ENCODE measurements at regions not wholly inside any gene's neighbourhood (a gene's known extent, or its start where the extent isn't known, plus 50 kb on each side); places are given as distances from the start of the nearest gene placed in this dataset.

GRCh38 chr3:25069970-25070369, 358.1 kb upstream of the RARB start:
- TF ChIP-seq, protein P1, sequence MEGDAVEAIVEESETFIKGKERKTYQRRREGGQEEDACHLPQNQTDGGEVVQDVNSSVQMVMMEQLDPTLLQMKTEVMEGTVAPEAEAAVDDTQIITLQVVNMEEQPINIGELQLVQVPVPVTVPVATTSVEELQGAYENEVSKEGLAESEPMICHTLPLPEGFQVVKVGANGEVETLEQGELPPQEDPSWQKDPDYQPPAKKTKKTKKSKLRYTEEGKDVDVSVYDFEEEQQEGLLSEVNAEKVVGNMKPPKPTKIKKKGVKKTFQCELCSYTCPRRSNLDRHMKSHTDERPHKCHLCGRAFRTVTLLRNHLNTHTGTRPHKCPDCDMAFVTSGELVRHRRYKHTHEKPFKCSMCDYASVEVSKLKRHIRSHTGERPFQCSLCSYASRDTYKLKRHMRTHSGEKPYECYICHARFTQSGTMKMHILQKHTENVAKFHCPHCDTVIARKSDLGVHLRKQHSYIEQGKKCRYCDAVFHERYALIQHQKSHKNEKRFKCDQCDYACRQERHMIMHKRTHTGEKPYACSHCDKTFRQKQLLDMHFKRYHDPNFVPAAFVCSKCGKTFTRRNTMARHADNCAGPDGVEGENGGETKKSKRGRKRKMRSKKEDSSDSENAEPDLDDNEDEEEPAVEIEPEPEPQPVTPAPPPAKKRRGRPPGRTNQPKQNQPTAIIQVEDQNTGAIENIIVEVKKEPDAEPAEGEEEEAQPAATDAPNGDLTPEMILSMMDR (IDR thresholded peaks at IDR 0.05): no peak
- DNase-seq: no peak
- no peaks in the 10 kb centered on the region for H3K4me1 Mint-ChIP-seq (ENCODE audit: low read depth)
- H3K4me3 Mint-ChIP-seq: no peak overlapping the region
- H3K9me3 Mint-ChIP-seq: peaks cover 24% of the 10 kb centered on the region
- no peaks in the 10 kb centered on the region for H3K36me3 Mint-ChIP-seq (ENCODE audit: low read depth)
- no peak overlapping the region for H3K27ac Mint-ChIP-seq
- no peaks in the 10 kb centered on the region; the same call in 1 of the 2 replicates for H3K27me3 Mint-ChIP-seq (ENCODE audit: insufficient read depth)

DNA sequence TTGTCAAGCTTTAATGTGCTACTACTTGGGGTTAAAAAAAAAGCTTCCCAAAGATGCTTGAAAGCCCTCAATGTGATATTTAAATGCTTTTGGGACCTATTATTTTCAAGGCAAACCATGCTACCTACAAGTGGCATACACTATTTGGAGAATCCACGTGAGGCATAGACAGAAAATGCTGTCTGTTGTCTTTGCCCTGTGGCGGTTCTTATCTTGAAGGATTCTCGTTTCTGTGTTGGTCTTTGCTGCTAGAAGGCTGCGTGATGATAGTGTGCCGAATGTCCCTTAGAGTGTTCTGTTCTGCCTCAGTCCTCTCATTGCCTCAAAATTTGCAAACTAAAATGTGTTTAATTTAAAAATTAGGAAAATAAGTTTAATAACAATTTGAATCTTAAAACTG, 356.2 kb upstream of the RARB start:
- Mint-ChIP-seq H3K27me3 (ENCODE audit: insufficient read depth) (no peaks in the 10 kb centered on the region; the same call in 1 of the 2 replicates), H3K9me3 (peaks cover 20% of the 10 kb centered on the region), H3K27ac (no peak overlapping the region), H3K36me3 (ENCODE audit: low read depth) (no peaks in the 10 kb centered on the region), H3K4me3 (no peak overlapping the region), H3K4me1 (ENCODE audit: low read depth) (no peaks in the 10 kb centered on the region)
- DNase-seq: no peak
- TF ChIP-seq, protein P1 (IDR thresholded peaks at IDR 0.05): no peak

DNA sequence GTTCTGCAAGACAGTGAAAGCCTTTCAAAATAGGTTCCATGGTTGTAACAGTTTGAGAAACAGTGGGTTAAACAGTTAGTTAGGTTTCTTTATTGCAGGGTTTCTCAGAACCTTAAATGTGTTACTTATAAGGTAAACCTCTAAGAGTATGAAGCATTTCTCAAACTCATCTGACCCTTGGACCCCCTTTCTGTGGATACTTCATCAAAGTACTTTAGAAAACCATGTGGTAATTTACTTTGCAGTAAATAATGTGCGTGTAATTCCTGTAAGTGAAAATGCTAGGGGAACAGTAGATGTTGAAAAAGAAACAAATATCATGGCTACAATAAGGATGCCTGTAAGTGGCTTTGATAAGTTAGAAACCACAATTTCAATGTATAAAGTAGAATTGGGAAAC, 354.6 kb upstream of the RARB start:
- H3K4me1 Mint-ChIP-seq (ENCODE audit: low read depth): no peaks in the 10 kb centered on the region
- no peak for DNase-seq
- H3K4me3 Mint-ChIP-seq: no peak overlapping the region
- H3K9me3 Mint-ChIP-seq: peaks cover 16% of the 10 kb centered on the region
- H3K27me3 Mint-ChIP-seq (ENCODE audit: insufficient read depth): no peaks in the 10 kb centered on the region; the same call in 1 of the 2 replicates
- TF ChIP-seq, protein P1 (IDR thresholded peaks at IDR 0.05): no peak
- H3K36me3 Mint-ChIP-seq (ENCODE audit: low read depth): no peaks in the 10 kb centered on the region
- H3K27ac Mint-ChIP-seq: no peak overlapping the region

- H3K4me1 Mint-ChIP-seq (ENCODE audit: low read depth): no peaks in the 10 kb centered on the region
- no peak for DNase-seq
- H3K4me3 Mint-ChIP-seq: no peak overlapping the region
- H3K36me3 Mint-ChIP-seq (ENCODE audit: low read depth): no peaks in the 10 kb centered on the region
- no peak overlapping the region for H3K27ac Mint-ChIP-seq
- TF ChIP-seq, protein P1 (IDR thresholded peaks at IDR 0.05): no peak
- H3K27me3 Mint-ChIP-seq (ENCODE audit: insufficient read depth): no peaks in the 10 kb centered on the region
- peaks cover 12% of the 10 kb centered on the region; the same call in 1 of the 2 replicates for H3K9me3 Mint-ChIP-seq
These were observed 353.9 kb upstream of the RARB start for GRCh38 chr3:25074149-25074548.

GRCh38 chr3:25080461-25080860, 347.6 kb upstream of the RARB start:
- no peak for DNase-seq
- H3K9me3 Mint-ChIP-seq: peaks cover 4% of the 10 kb centered on the region
- TF ChIP-seq, protein P1 (IDR thresholded peaks at IDR 0.05): no peak
- H3K27me3 Mint-ChIP-seq (ENCODE audit: insufficient read depth): peaks cover 2% of the 10 kb centered on the region; the same call in 1 of the 2 replicates
- H3K4me3 Mint-ChIP-seq: no peak overlapping the region
- no peaks in the 10 kb centered on the region for H3K4me1 Mint-ChIP-seq (ENCODE audit: low read depth)
- H3K36me3 Mint-ChIP-seq (ENCODE audit: low read depth): no peaks in the 10 kb centered on the region
- no peak overlapping the region for H3K27ac Mint-ChIP-seq

GRCh38 chr3:25084016-25084415, 344.0 kb upstream of the RARB start:
- Mint-ChIP-seq H3K4me3 (no peak overlapping the region), H3K4me1 (ENCODE audit: low read depth) (no peaks in the 10 kb centered on the region), H3K27ac (no peak overlapping the region), H3K27me3 (ENCODE audit: insufficient read depth) (peaks cover 2% of the 10 kb centered on the region; the same call in 1 of the 2 replicates), H3K9me3 (peaks cover 11% of the 10 kb centered on the region), H3K36me3 (ENCODE audit: low read depth) (no peaks in the 10 kb centered on the region)
- TF ChIP-seq, protein P1 (IDR thresholded peaks at IDR 0.05): no peak
- no peak for DNase-seq

Measured in HFFc6 (cell line).